NCI-H2227 treated with DMSO at 0.1 percent for 48 hours (cell line): ENCODE measurements at regions not wholly inside any gene's neighbourhood (a gene's known extent, or its start where the extent isn't known, plus 50 kb on each side); places are given as distances from the start of the nearest gene placed in this dataset.

ENCODE experiments used
- DNase-seq: peaks from one replicate; lab custom pipeline; 2025; lab: John Stamatoyannopoulos, UW

DNA sequence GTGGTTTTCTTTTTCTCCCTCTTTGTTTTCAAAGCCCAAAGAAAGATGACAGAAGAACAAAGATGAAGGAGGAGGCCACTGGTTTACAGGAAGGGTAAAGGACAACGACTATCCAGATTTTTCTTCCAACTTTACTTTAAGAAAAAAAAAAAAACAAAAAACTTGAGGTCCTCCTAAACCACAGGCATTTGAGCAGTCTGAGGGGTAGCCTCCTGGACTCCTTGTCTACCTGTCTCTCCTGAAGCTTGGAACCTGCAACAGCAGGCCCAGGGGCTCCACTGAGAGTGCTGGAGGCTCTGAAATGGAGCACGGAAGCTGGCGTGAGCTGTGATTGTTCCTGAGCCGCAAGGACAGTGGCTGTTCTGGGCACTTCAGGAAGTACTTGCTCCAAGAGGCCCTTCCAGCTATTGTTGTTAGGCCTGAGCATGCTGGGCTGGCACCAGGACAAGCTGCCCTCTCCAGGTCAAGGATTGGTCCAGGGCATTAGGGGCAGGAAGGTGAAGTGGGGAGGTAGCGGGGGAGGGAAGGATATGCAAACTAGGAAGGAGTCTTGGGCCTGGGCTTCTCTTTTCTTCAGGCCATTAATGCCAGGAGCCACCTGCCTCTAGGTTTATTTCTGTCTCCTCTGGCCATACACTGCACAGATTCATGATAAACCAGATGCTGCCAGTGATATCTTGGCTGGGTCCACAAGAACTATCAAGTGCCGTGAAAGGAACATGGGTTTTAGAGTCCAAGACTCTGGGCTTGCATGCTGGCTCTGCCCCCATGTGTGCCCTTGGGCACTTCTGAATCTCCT is 147.3 kb downstream of the CCDC34 start:
- no peak for DNase-seq

DNA sequence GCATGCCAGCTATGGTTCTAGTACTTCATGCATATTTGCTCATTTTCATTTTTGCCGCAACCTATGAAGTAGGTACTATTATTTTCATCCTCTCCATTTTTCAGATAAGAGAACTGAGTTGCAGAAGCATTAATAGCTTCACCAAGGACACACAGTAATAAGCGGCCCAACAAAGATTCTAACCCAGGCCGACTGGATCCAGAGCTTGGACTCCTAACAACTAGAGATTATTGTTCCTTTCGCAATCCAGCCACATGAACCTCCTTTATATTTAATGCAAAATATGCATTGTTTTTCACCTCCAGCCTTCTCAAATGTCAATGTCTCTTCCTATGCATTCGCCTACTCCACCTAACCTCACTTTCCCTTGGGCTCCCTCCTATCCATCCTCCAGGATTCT is 148.3 kb downstream of the CCDC34 start:
- no peak for DNase-seq

DNA sequence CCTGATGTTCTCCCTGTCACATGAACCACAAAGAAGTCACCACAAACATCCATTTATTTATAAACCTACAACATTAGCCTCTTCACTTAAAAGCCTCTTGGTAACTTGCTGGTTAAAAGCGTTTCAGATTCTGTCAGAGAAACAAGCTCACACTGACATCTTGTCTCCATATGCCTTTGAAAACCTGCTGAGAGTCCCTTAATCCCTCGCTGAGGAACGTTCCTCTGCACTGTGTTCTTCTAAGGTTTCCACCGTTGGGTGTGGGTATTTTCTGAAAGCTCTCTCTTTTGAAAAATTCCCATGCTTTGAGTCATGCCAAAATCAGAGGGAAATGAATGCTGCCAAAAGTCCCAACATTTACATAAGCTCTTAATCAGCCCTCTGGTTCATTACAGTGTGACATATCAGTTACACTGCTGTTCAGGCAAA is 149.8 kb downstream of the CCDC34 start:
- DNase-seq, result no peak

DNA sequence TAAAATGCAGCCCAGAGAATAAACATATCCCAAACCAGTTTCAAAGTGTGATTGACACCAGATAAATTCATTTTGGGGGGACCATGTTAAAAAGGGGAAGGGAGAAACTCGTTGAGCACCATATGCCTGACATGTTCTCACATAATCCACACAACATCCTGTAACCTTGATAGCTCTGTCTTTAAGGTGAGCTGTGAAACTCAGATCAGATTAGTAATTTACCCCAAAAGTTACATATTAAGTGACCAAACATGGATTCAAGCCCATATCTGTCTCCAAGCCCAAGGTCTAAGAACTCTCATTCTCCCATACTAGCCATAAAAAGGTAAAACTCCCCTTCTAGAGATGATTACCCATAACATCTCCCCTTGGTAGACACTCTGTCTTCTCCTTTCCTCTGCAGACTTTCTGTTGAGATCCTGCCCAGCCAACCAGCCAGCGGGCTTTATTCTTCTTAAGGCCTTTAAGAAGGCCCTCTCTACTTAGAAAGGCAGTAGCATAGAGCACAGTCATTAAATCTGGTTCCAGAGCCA is 150.7 kb downstream of the CCDC34 start:
- no peak for DNase-seq

DNA sequence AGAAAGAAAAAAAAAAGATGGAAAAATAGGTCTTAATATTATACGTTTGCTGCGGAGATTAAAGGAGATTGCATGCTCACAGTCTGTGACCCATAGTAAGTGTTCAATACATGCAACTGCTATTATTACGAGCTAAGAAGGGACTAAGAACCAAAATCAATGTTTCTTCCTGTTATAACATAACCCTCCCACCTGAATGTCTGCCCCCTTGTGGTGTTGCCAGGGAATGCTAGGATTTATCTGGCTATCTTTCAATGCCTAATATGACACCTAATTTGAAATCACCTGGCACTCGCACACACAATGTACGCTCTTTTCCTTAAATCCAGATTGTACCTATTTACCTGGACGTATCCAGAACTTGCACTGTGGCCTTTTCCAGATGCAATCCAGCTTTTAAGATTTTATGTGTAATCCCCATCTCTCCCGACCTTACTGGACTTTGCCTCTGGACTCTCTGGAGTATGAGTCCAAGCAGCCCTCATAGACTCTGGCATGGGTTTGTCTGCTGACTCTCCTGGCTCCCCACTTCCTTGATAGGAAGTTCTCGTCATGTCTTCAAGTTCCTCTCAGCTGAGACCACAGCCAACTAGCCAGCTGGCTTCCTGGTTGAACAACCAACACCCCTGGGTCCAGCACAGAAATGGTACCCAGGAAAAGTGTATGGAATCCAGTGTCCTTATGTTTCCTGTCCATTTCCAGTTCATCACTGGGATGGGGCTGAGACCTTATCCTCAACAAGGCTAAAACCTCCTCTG is 151.5 kb downstream of the CCDC34 start:
- no peak for DNase-seq

DNA sequence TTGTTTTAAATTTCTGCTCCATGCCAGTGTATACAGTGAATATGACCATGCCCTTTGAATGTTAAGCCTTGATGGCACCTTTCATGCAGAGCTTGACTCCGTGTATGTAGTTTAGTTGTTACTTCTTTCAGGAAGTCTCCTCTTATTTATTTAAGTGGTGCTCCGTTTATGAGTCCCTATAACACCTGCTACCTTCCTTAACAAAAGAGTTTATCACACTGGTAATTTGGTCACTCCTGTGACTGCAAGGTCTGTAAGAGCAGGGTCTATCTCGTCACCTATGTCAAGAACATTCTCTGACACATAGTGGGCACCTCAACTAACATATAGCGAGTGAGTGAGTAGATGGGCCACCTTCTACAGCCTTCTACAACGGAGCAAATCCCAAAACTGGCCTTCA is 152.5 kb downstream of the CCDC34 start:
- no peak for DNase-seq

DNA sequence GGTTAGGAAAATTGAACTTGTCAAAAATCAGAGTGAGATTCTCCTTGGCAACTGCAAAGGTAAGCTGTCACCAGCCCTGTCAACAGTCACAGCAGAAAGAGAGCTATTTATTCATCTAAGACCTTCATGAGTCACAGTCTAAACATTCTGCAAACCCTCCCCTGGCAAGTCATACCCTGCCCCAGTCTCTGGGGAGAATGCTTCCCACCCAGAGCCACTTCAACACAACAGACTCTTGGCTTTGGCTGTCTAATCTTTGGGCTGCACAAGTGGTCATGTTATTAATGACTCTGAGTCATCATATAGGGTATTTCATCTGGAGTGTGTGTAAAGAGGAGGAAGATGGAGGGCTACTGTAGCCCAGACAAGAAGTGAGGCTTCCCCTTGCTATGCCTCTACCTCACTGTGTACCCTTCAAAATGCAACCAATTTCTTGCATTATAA is 153.4 kb downstream of the CCDC34 start:
- peak; percentile 12 for DNase-seq

DNA sequence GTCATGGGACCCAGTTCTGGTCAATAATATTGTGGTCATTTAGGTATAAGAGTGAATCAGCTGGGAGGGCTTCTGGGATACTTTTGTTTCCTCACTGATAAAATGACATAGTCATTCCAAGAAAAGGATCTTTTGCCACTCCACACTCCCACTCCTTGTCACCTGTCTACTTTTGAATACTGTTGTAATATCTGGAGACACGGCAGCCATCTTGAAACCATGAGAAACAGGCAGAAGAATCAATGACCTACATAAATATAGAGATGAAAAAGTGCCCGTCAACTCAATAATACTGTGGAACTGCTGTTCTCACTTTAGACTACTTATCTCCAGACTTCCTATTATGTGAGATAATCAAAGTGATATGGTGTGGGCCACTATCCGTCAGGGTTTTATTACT is 154.2 kb downstream of the CCDC34 start:
- DNase-seq, result no peak

DNA sequence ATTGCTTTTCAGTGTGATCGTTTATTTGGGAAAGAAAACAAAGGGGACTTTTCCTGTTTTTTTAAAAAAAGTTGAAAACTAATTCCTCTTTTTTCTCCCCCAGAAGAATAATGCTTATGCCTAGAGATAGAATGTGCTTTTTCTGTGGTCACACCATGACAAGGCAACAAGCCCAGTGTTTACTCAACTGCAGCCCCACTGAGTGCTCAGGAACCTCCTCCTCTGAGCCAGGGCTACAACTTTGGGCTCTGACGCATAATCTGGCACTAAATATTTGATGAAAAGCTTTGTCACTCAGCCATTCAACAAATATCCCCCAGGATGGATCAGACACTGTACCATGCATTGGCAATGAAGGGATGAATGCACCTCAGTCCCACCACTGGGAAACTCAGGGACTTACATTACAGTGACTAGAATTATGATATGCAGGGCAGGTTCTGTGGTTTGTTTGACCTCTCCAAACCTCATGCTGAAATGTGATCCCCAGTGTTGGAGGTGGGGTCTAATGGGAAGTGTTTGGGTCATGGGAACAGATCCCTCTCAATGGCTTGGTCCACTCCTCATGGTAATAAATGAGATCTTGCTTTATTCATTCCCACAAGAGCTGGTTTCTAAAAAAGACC is 155.9 kb downstream of the CCDC34 start:
- DNase-seq, result no peak

DNA sequence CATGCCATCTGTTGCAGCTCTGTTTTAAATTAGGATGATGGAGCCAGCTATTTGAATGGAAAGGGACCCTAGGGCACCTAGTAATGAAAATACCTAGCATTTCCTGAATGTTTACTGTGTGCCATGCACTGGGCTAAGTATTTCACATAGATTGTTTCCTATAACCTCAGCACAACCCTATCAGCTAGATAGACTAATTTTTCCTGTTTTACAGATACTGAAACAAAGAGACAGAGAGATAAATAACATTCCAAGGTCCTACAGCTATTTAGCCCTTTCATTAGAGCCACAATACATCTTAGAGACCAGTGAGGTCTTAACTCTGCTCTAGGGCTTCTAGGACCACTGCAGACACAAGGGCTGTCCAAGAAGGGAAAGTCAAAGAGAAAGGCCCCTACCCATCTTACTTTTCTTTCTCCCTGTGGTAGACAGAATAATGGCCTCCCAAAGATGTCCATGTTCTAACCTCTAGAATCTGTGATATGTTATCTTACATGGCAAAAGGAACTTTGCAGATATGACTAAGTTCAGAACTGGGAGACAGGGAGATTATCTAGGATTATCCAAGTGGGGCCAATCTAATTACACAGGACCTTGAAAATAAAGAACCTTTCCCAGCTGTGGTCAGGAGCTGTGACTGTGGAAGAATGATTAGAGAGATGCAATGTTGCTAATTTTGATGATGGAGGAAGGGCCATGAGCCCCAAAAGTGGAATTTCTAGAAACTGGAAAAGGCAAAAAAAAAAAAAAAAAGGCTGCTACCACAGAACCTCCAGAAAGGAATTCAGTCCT is 157.0 kb downstream of the CCDC34 start:
- no peak for DNase-seq

DNA sequence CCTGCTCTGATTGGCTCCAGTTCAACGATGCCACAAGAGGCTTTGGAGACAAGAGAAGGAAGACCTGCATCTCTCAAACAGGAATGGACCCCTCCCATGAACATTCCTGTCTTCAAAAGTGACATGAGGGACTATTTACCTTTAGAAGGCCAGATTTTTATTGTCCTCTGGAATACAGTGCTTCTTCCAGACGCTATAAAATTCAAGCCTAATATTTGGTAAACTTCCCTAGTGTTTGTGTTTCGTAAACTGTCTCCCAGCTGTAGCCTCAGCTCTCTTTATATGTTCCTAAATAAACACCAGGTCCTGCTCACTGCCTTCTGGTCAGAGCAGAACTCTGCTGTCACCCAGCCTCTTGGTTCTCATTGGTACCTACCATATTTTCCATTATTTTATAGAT is 157.8 kb downstream of the CCDC34 start:
- no peak for DNase-seq

DNA sequence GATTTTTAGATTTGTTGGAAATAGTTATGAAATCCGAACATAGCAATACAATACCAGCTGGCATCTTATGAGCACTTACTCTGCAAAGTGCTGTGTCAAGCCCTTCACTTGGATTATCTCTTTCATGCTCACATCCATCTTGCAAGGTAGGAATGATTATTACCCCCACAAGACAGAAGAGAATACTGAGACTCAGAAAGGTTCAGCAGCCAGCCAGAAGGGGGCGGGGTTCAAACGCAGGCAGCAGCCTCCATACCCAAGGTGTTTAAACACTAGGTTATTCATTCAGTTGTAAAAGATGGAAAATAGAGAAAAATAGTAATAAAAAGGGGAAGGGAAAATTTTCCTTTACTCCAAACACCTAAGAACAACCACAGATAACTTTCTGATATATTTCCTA is 158.5 kb downstream of the CCDC34 start:
- no peak for DNase-seq

DNA sequence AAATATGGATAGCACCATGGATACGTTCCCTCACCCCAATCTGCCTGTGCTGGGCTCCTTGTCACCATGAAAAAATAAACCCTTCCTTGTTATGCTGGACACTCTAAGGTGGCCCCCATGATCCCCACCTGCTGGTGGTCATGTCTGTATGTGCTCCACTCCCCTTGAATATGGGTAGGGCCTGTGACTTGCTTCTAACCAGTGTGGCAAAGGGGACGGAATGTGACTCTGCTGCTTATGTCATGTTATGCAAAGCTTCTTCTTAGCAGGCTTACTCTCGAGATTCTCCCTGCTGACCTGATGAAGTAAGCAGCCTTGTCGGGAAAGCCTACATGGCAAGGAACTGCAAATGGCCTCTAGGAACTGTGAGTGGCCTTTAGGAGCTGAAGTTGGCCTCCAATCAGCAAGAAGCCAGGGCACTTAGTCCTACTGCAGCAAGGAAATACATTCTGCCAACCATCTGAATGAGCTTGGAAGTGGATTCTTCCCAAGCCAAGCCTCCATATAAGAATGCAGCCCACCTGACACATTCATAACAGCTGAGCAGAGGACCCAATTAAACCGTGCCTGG is 159.9 kb downstream of the CCDC34 start:
- no peak for DNase-seq

DNA sequence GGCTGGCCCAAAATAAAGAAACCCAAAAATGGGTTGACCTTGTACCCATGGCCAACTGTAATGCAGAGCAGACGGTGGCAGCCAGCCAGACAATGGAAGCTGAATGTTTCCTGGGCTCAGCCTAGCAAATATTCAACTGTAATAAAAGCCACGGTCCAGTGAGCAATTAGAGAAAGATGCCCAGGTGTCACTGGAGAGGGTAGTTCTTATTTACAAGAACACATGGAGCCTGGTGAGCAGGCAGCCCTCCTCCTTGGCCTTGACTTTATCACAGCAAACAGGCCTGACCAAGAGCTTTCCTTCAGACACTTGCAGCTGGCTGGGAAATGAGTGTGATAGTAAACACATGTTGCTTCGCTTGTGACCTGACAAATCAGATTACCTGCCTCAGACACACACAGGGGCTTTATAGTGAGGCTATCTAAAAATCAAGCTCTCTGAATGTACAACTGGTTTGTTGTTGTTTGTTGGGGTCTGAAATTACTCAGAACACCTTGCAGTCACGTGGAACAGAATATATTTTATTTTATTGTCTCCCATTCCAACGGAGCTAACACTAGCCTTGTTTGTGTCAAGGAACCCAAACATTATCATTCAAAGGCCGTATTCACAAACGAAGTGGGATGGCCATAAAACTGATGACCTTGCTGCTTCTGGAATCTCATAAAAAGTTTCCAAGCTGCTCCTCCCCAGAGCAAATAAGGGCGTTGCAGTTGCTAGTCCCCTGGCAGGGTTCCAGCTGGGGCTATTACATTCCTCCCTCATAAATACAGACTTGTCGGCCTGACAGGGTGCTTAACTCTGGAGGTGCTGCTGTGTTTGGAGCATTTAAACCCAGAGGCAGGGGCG is 161.1 kb downstream of the BBOX1 start:
- DNase-seq, result peak; percentile 70

DNA sequence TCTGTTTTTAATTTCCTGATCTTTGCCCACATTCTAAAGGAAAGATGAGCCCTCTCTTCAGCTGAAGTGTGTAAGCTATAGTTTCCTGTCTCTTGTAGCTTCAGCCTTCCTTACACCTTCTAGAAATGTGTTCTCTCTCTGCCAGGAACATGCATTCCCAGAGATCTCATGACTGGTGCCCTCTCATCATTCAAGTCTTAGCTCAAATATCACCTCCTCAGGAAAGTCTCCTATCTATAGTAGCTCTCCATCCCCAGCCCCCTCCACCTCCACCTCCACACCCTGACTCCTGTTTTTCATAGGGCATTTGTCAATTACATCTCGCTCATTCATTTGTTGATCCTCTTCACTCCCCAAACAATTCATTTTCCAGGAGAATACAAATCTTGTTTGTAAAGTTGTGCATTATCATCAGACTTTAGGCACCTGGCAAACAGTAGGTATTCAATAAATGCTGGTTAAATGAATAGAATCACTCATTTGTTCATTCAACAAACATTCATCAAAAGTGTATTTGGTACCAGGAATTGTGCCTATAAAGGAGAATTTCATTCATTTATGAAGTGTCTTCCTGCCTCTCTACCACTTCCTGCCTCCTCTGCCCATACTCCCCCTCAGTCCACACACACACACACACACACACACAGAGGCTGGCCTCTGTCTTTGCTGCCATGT is 160.3 kb downstream of the BBOX1 start:
- no peak for DNase-seq

DNA sequence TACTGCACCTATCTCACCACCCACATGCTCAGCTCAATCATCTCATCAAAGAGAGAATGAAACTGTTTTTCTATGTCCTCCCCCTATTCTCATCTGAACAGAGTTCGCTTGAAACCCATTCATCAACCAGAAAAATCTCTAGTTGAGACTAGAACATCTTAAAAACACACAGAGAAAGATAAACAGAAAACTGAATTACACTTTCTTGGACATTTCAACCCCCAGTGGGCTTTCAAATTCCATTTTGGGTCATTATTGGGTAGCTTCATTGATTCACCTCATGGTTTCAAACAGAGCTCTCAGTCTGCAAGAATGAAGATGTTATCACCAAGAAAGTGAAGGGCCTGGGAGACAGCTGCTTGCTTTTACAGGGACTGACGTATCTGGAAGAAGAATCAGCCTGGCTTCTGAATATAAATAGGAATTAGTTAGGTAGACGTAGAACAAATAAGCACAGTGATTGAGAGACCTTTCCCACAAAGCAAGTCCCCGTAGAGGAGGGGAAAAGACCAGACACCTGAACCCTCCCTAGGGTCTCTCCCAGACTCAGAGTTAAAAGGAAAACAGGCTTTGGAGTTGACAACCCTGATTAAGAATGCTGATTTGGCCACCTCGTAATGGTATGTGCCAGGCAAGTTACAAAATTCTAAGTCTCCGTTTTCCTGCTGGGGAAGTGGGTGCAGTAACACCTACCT is 155.7 kb downstream of the BBOX1 start:
- no peak for DNase-seq

DNA sequence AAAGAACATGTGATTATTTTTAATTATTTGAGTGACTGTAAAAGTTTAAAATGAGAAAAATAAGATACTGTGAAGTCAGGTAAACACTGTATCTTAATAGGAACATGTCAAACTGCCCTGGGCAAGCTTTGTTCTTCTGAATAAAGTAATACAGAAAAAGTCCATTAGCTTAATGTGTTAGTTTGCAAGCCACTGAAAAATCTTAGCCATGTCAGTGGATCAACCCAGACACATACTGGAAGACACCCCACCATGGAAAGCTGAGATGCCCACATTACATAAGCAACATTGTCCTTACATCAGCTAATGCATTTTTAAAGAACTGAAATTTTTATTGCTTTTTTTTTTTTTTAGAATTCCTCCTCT is 155.2 kb downstream of the BBOX1 start:
- DNase-seq, result no peak

DNA sequence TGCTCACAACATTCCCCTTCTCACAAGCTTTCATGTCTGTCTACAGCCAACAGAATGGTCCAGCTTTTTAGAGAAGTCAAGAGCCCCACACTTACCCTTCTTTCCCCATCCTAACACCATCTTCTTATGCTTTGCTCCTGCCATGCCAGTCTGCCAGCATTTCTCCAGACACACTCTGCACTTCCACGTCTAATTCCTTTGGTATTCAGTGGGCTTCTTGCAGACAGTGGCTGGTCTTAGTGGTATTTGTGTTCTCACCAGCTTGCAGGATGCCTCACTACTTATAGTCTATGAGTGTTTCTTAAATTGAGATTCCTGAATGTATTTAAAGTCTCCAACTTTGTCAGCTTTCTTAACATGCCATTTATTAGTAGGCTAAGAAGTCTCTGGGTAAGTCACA is 154.4 kb downstream of the BBOX1 start:
- DNase-seq, result no peak

DNA sequence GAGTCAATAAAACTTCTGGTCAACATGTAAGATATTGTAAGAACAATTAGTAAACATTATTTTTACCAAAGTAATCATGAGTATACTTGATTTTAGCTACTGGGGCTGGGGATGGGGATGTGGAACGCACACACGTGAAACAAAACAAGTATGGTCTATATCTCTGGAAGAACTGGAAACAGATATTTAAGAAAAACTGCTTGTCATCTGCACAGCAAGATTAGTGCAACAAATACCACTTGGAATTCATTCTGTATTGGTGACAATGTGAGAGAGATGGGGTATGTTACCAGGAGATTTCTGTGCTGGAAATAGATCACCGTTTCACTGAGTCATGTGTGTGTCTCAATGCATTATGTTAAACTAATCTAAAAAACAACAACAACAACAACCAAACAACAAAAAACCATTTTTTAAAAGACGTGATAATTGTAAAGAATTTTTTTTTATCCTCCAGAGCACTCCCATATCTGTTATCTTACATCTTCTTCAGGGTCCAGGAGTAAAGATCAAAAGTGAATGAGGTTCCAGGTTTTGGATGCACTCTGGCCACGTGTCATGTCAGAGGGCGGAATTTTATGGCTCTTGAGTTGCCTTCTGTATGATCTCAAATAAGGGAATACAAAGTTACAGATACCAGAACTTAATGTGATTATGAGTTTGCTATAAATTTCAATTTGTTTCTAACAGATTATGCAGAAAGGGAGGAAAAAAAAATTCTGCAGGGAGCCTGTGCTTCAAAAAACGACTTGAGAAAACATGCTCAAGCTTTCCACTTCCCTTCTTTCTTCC is 153.0 kb downstream of the BBOX1 start:
- DNase-seq, result no peak
